HG02938 (cell line): ENCODE measurements at regions not wholly inside any gene's neighbourhood (a gene's known extent, or its start where the extent isn't known, plus 50 kb on each side); places are given as distances from the start of the nearest gene placed in this dataset.
"Not testable (repeated sequence)": the region's sequence is repeated elsewhere in the genome, so short reads cannot be mapped to it uniquely, and the experiment has no call there.

Experiments used
- ATAC-seq: cut with Tn5 transposase; IDR thresholded peaks from one replicate; pipeline ENCODE4 v1.9.1; 2021; ENCODE audit warnings: mild to moderate bottlenecking, moderate library complexity; ENCODE audit not compliant: unreplicated experiment

- no peak for ATAC-seq
Measured at GRCh38 chr16:82302042-82302727, 132.2 kb upstream of the MPHOSPH6 start.

GRCh38 chr16:82301146-82301755 lies 131.2 kb upstream of the MPHOSPH6 start:
- no peak for ATAC-seq

- ATAC-seq: no peak
Measured at GRCh38 chr16:82300374-82300951, 130.4 kb upstream of the MPHOSPH6 start.

GRCh38 chr16:82298472-82298871 lies 128.4 kb upstream of the MPHOSPH6 start:
- no peak for ATAC-seq

- ATAC-seq: no peak
Measured at GRCh38 chr16:82295290-82296201, 125.5 kb upstream of the MPHOSPH6 start.

GRCh38 chr16:82293671-82294070 lies 123.6 kb upstream of the MPHOSPH6 start:
- ATAC-seq: no peak

GRCh38 chr16:82287937-82288336 lies 117.9 kb upstream of the MPHOSPH6 start:
- ATAC-seq: no peak

- ATAC-seq: no peak
Measured at GRCh38 chr16:82282662-82283061, 112.6 kb upstream of the MPHOSPH6 start.

- no peak for ATAC-seq
Measured at GRCh38 chr16:82281544-82281943, 111.5 kb upstream of the MPHOSPH6 start.

GRCh38 chr16:82280867-82281266 lies 110.8 kb upstream of the MPHOSPH6 start:
- no peak for ATAC-seq

GRCh38 chr16:82275349-82275748 lies 105.3 kb upstream of the MPHOSPH6 start:
- ATAC-seq: not testable (repeated sequence)

GRCh38 chr16:82271636-82272035 lies 101.6 kb upstream of the MPHOSPH6 start:
- ATAC-seq: no peak

GRCh38 chr16:82267675-82268074 lies 97.7 kb upstream of the MPHOSPH6 start:
- ATAC-seq: not testable (repeated sequence)

- ATAC-seq: no peak
Measured at GRCh38 chr16:82265809-82266208, 95.8 kb upstream of the MPHOSPH6 start.

- no peak for ATAC-seq
Measured at GRCh38 chr16:82264756-82265155, 94.7 kb upstream of the MPHOSPH6 start.

GRCh38 chr16:82263521-82264143 lies 93.6 kb upstream of the MPHOSPH6 start:
- ATAC-seq: peak; percentile 65

- ATAC-seq: no peak
Measured at GRCh38 chr16:82262244-82262643, 92.2 kb upstream of the MPHOSPH6 start.

GRCh38 chr16:82260212-82260795 lies 90.3 kb upstream of the MPHOSPH6 start:
- ATAC-seq: no peak

GRCh38 chr16:82259731-82260130 lies 89.7 kb upstream of the MPHOSPH6 start:
- no peak for ATAC-seq

- no peak for ATAC-seq
Measured at GRCh38 chr16:82257990-82258389, 88.0 kb upstream of the MPHOSPH6 start.
